ENCODE measurements at regions not wholly inside any gene's neighbourhood (a gene's known extent, or its start where the extent isn't known, plus 50 kb on each side); places are given as distances from the start of the nearest gene placed in this dataset.

DNA sequence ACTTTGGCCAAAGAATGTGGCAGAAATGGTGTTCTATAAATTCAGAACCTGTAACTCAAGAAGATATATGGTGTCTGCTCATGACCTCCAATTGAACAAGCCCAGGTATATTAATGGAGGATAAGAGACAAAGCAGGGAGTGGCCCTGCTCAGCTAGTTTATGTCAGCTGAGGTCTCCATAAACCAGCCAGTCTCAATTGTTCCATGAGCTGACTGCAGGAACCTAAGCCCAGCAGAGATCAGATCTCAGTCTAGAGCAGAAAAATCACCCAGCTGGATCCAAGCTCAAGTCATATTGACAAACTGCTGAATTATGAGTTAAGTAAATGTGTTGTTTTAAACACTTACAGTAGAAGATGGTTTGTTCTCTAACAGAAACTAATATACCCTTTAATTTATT, 105.5 kb upstream of the SGCE start:
- Histone ChIP-seq H3K4me1 (replicated peaks in 1 of 4; ENCODE audit: control insufficient read depth in 3 of 4, insufficient read depth in 4 of 4, low read length in 3 of 4) (no peaks in the 10 kb centered on the region), H3K14ac (ENCODE audit: insufficient read length) (no peak overlapping the region), H2AK5ac (ENCODE audit: low read depth, low read length) (no peak overlapping the region), H3K23me2 (ENCODE audit: low read depth, low read length) (no peaks in the 10 kb centered on the region), H4K91ac (replicated peaks; ENCODE audit: insufficient read length, low read length) (no peak overlapping the region), H2BK5ac (ENCODE audit: low read depth, low read length) (no peak overlapping the region), H3K36me3 (ENCODE audit: control insufficient read depth in 2 of 4, insufficient read depth in 4 of 4, low read length in 3 of 4) (no peaks in the 10 kb centered on the region), H2AFZ (ENCODE audit: low read length) (no peak overlapping the region; the same call in 1 of the 2 replicates), H3K4ac (replicated peaks; ENCODE audit: insufficient read length, low read depth, low read length) (no peak overlapping the region), H3K18ac (ENCODE audit: extremely low read depth, low read length) (no peak overlapping the region), H3K56ac (replicated peaks; ENCODE audit: insufficient read length, low read depth, low read length) (no peak overlapping the region), H3K79me2 (ENCODE audit: control insufficient read depth in 1 of 2, insufficient read depth in 2 of 2, low read length in 2 of 2) (no peaks in the 10 kb centered on the region), H3K4me3 (ENCODE audit: extremely low read depth in 1 of 4, insufficient read depth in 2 of 4, low read depth in 3 of 4, low read length in 4 of 4) (no peak overlapping the region), H4K8ac (ENCODE audit: extremely low read depth, insufficient read depth, low read length) (no peak overlapping the region), H2BK120ac (replicated peaks; ENCODE audit: low read depth, low read length) (no peak overlapping the region), H2BK20ac (ENCODE audit: low read length) (no peak overlapping the region), H4K5ac (ENCODE audit: insufficient read length, low read depth, low read length) (no peak overlapping the region), H3K9ac (replicated peaks in 1 of 4; ENCODE audit: extremely low read depth in 1 of 4, low read depth in 3 of 4, low read length in 3 of 4) (no peak overlapping the region), H4K20me1 (replicated peaks in 1 of 2; ENCODE audit: control insufficient read depth in 1 of 2, insufficient read depth in 2 of 2, low read length in 2 of 2) (no peaks in the 10 kb centered on the region), H2BK12ac (ENCODE audit: low read depth, low read length) (no peak overlapping the region), H3K9me3 (ENCODE audit: insufficient read depth in 2 of 2, low read depth in 1 of 2, low read length in 1 of 2) (no peaks in the 10 kb centered on the region), H3K23ac (ENCODE audit: insufficient read length) (no peak overlapping the region), H3K27me3 (replicated peaks in 1 of 4; ENCODE audit: control insufficient read depth in 3 of 4, extremely low read depth in 1 of 4, insufficient read depth in 3 of 4, low read length in 3 of 4) (no peaks in the 10 kb centered on the region), H2BK15ac (ENCODE audit: low read length) (no peak overlapping the region), H3K4me2 (ENCODE audit: insufficient read depth in 1 of 2, low read depth in 2 of 2, low read length in 2 of 2) (no peak overlapping the region), H3K79me1 (ENCODE audit: low read depth, low read length) (no peaks in the 10 kb centered on the region), H3K27ac (ENCODE audit: low read depth, low read length) (no peak overlapping the region)
- CTCF ChIA-PET (ENCODE audit: partially characterized antibody): no interaction called here
- POLR2A ChIA-PET (ENCODE audit: partially characterized antibody): no interaction called here
- no peak for DNase-seq (ENCODE audit: low read depth in 1 of 2, low spot score in 2 of 2)
- FAIRE-seq: no peak
- TF ChIP-seq BCL11A (IDR thresholded peaks at IDR 0.05; ENCODE audit: low read depth in 2 of 2, low read length in 2 of 2) (no peak), SIN3A (conservative IDR thresholded peaks at IDR 0.05 in 1 of 2, IDR thresholded peaks at IDR 0.05 in 1 of 2; ENCODE audit: low read depth in 1 of 2, low read length in 2 of 2) (no peak), NRF1 (IDR thresholded peaks at IDR 0.05; ENCODE audit: low read depth, low read length) (no peak), NANOG (IDR thresholded peaks at IDR 0.05; ENCODE audit: insufficient read depth, low read depth, low read length, poor library complexity, severe bottlenecking) (no peak), JUN (IDR thresholded peaks at IDR 0.05; ENCODE audit: low read depth, low read length) (no peak), SIRT6 (IDR thresholded peaks at IDR 0.05; ENCODE audit: low read length) (no peak), KDM4A (IDR thresholded peaks at IDR 0.05; ENCODE audit: low read depth, low read length, severe bottlenecking) (no peak), CEBPB (IDR thresholded peaks at IDR 0.05; ENCODE audit: low read depth, low read length) (no peak), HDAC2 (IDR thresholded peaks at IDR 0.05; ENCODE audit: borderline replicate concordance in 1 of 2, low read depth in 2 of 2, low read length in 2 of 2) (no peak), KDM5A (IDR thresholded peaks at IDR 0.05; ENCODE audit: low read length) (no peak)
- TF ChIP-seq, protein P1, sequence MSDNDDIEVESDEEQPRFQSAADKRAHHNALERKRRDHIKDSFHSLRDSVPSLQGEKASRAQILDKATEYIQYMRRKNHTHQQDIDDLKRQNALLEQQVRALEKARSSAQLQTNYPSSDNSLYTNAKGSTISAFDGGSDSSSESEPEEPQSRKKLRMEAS (IDR thresholded peaks at IDR 0.05): no peak

Data from H1 (cell line).